ENCODE measurements at regions not wholly inside any gene's neighbourhood (a gene's known extent, or its start where the extent isn't known, plus 50 kb on each side); places are given as distances from the start of the nearest gene placed in this dataset.

DNA sequence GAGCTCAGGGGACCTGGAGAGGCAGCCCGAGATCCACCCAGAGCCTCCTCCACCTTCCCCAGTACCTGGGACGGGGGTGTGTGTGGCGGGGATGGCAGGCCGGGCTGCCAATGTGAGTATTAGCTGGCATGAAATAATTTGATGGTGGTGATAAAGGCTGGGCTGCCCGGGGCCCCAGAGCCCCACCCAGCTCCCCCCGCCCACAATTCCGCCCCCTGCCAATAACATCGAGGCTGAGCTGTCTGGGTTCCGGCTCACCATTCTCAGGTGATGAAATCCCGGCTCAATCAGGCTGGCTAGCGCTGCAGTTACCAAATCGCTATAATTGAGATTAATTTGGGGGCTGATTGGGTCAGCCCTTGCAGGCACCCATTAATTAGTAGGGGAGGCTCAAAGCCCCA, 103.8 kb upstream of the CASZ1 start:
- ChIA-PET POLR2A (interaction anchor here (0.7 kb wide), 1 partner anchor 11 kb away, joined by 6 read pairs; no protein-coding TSS in a partner anchor), CTCF (interaction anchor here (1.4 kb wide), 1 partner anchor 9 kb away, joined by 4 read pairs; no protein-coding TSS in a partner anchor)
- H3K27me3 ChIP-seq (ENCODE audit: control insufficient read depth in 2 of 2, insufficient read depth in 2 of 2, low read length in 2 of 2) = no peaks in the 10 kb centered on the region
- DNase-seq (ENCODE audit: low read depth, low spot score) (no peak), FAIRE-seq (no peak)
- no TSS peak for BruUV-seq (replicated peaks)
- H3K4me3 ChIP-seq (replicated peaks in 1 of 3; ENCODE audit: insufficient read depth in 1 of 3, low read depth in 1 of 3, low read length in 3 of 3) = no peak overlapping the region
- no peaks in the 10 kb centered on the region for H3K36me3 ChIP-seq (ENCODE audit: control insufficient read depth in 2 of 2, extremely low read depth in 1 of 2, insufficient read depth in 2 of 2, low read length in 2 of 2)
- TF ChIP-seq, protein P1, sequence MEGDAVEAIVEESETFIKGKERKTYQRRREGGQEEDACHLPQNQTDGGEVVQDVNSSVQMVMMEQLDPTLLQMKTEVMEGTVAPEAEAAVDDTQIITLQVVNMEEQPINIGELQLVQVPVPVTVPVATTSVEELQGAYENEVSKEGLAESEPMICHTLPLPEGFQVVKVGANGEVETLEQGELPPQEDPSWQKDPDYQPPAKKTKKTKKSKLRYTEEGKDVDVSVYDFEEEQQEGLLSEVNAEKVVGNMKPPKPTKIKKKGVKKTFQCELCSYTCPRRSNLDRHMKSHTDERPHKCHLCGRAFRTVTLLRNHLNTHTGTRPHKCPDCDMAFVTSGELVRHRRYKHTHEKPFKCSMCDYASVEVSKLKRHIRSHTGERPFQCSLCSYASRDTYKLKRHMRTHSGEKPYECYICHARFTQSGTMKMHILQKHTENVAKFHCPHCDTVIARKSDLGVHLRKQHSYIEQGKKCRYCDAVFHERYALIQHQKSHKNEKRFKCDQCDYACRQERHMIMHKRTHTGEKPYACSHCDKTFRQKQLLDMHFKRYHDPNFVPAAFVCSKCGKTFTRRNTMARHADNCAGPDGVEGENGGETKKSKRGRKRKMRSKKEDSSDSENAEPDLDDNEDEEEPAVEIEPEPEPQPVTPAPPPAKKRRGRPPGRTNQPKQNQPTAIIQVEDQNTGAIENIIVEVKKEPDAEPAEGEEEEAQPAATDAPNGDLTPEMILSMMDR (IDR thresholded peaks at IDR 0.05; ENCODE audit: extremely low read depth in 1 of 2, insufficient read depth in 1 of 2, low read depth in 1 of 2, low read length in 2 of 2) = no peak
- TF ChIP-seq POLR2AphosphoS5 (IDR thresholded peaks at IDR 0.05; ENCODE audit: insufficient read depth, low read depth, low read length) (no peak), MYC (IDR thresholded peaks at IDR 0.05; ENCODE audit: low read depth, low read length) (no peak), JUN (IDR thresholded peaks at IDR 0.05; ENCODE audit: borderline replicate concordance, insufficient read depth, insufficient read length, low read depth) (no peak), EZH2 (IDR thresholded peaks at IDR 0.05; ENCODE audit: borderline replicate concordance, low read depth, low read length, severe bottlenecking) (no peak), GATA2 (IDR thresholded peaks at IDR 0.05; ENCODE audit: insufficient read depth, insufficient read length, low read depth, low read length) (no peak), FOS (IDR thresholded peaks at IDR 0.05; ENCODE audit: borderline replicate concordance, insufficient read depth, low read length) (no peak), POLR2A (IDR thresholded peaks at IDR 0.05; ENCODE audit: low read depth, low read length) (no peak)
- TF ChIP-seq, protein P2, sequence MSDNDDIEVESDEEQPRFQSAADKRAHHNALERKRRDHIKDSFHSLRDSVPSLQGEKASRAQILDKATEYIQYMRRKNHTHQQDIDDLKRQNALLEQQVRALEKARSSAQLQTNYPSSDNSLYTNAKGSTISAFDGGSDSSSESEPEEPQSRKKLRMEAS (IDR thresholded peaks at IDR 0.05; ENCODE audit: insufficient read depth, insufficient read length) = no peak
- H2AFZ ChIP-seq (ENCODE audit: low read depth, low read length) = no peak overlapping the region
- H3K4me1 ChIP-seq (ENCODE audit: control insufficient read depth, extremely low read depth, insufficient read depth, low read length) = no peaks in the 10 kb centered on the region
- intact Hi-C loops (cut with micrococcal nuclease) (no loop called here), dilution Hi-C loops (cut with MboI; ENCODE audit: extremely low pct_ligation_motif_present, low sequenced_read_pairs) (no loop called here)
- no peak overlapping the region for H3K9ac ChIP-seq (replicated peaks; ENCODE audit: extremely low read depth, insufficient read depth, low read length)
- H3K9me3 ChIP-seq (replicated peaks; ENCODE audit: control insufficient read depth, insufficient read depth, low read length) = no peaks in the 10 kb centered on the region
- H3K4me2 ChIP-seq (ENCODE audit: insufficient read depth, low read length) = no peak overlapping the region
- no peak overlapping the region for H3K27ac ChIP-seq (ENCODE audit: insufficient read depth, low read depth, low read length)
- no peaks in the 10 kb centered on the region for H3K9me1 ChIP-seq (replicated peaks; ENCODE audit: control insufficient read depth, extremely low read depth, insufficient read depth, low read length)
- no peaks in the 10 kb centered on the region for H3K79me2 ChIP-seq (ENCODE audit: control insufficient read depth, insufficient read depth, low read length)
- no peaks in the 10 kb centered on the region for H4K20me1 ChIP-seq (replicated peaks; ENCODE audit: control insufficient read depth, extremely low read depth, insufficient read depth, low read length)
